ENCODE measurements at regions not wholly inside any gene's neighbourhood (a gene's known extent, or its start where the extent isn't known, plus 50 kb on each side); places are given as distances from the start of the nearest gene placed in this dataset.

- no peak for TF ChIP-seq CTCF (IDR thresholded peaks at IDR 0.05)
- no peak for TF ChIP-seq ZFX (IDR thresholded peaks at IDR 0.05; ENCODE audit: borderline replicate concordance)
Observed at GRCh38 chr9:111179577-111179976, 141.3 kb upstream of the LPAR1 start.
